Esophagus muscularis mucosa (tissue), 4 donors: ENCODE measurements at regions not wholly inside any gene's neighbourhood (a gene's known extent, or its start where the extent isn't known, plus 50 kb on each side); places are given as distances from the start of the nearest gene placed in this dataset.

Experiments
- CTCF ChIP-seq, 3 experiments: fragments of 200-600 bp in 2 of 3; fragments of 450-650 bp in 1 of 3; sonication (generic) in 2 of 3; IDR thresholded peaks; one replicate each; pipeline ENCODE4 v1.5.1; 2017 to 2019; ENCODE audit warnings: antibody characterized with exemption in 3 of 3, mild to moderate bottlenecking in 2 of 3, moderate library complexity in 1 of 3
- EP300 ChIP-seq: sonication (generic); formaldehyde crosslinking; IDR thresholded peaks from one replicate; pipeline ENCODE4 v1.6.1; 2017; ENCODE audit warnings: antibody characterized with exemption
- POLR2A ChIP-seq: fragments of 450-650 bp; IDR thresholded peaks from one replicate; pipeline ENCODE4 v1.6.1; 2017; ENCODE audit warnings: antibody characterized with exemption, moderate library complexity, mild to moderate bottlenecking, low read depth

GRCh38 chr3:152531717-152532116, 263.0 kb downstream of the MBNL1 start:
- TF ChIP-seq POLR2A (no peak), CTCF (IDR thresholded peaks at IDR 0.05) (no peak), EP300 (no peak)
